ENCODE measurements at regions not wholly inside any gene's neighbourhood (a gene's known extent, or its start where the extent isn't known, plus 50 kb on each side); places are given as distances from the start of the nearest gene placed in this dataset.

GRCh38 chr5:136506131-136506530 is 140.8 kb upstream of the TRPC7 start:
- TF ChIP-seq CTCF (IDR thresholded peaks at IDR 0.05) (no peak), POLR2A (IDR thresholded peaks at IDR 0.05) (no peak)

All from Peyer's patch (tissue), 4 donors.